GM12892 (cell line): ENCODE measurements at regions not wholly inside any gene's neighbourhood (a gene's known extent, or its start where the extent isn't known, plus 50 kb on each side); places are given as distances from the start of the nearest gene placed in this dataset.
"Not testable (repeated sequence)": the region's sequence is repeated elsewhere in the genome, so short reads cannot be mapped to it uniquely, and the experiment has no call there.

Experiments used
- POLR2A ChIP-seq: IDR thresholded peaks from 2 replicates; pipeline ENCODE4 v1.6.1; 2011; ENCODE audit warnings: low read depth, low read length, control low read depth
- POLR2AphosphoS5 ChIP-seq: IDR thresholded peaks from 2 replicates; pipeline ENCODE4 v1.6.1; 2011; ENCODE audit warnings: low read depth, low read length, control low read depth
- TAF1 ChIP-seq: IDR thresholded peaks from 2 replicates; pipeline ENCODE4 v1.6.1; 2011; ENCODE audit warnings: low read depth, mild to moderate bottlenecking, control low read depth, low read length, borderline replicate concordance

- not testable (repeated sequence) for TF ChIP-seq POLR2A, POLR2AphosphoS5, TAF1
These were observed 203.7 kb downstream of the POM121L12 start for GRCh38 chr7:53239151-53239550.
